ENCODE measurements at regions not wholly inside any gene's neighbourhood (a gene's known extent, or its start where the extent isn't known, plus 50 kb on each side); places are given as distances from the start of the nearest gene placed in this dataset.

GRCh38 chr1:60990714-60991090 lies 91.7 kb upstream of the NFIA start:
- TF ChIP-seq CTCF (IDR thresholded peaks at IDR 0.05; ENCODE audit: low read depth, low read length, poor library complexity, severe bottlenecking) (no peak), EZH2phosphoT487 (IDR thresholded peaks at IDR 0.05; ENCODE audit: borderline replicate concordance, low read length) (no peak)

All from DOHH2 (cell line).